Nephron progenitor cell (in vitro differentiated cells): ENCODE measurements at regions not wholly inside any gene's neighbourhood (a gene's known extent, or its start where the extent isn't known, plus 50 kb on each side); places are given as distances from the start of the nearest gene placed in this dataset.

Experiments used
- DNase-seq: peaks from one replicate; pipeline ENCODE4 v3.0.0; 2021
- H3K27ac Mint-ChIP-seq: 2 replicates; pipeline ENCODE4 v1.8.0; 2021; ENCODE audit warnings: mild to moderate bottlenecking, moderate library complexity, mixed read lengths
- H3K27me3 Mint-ChIP-seq: 2 replicates; pipeline ENCODE4 v1.8.0; 2021; ENCODE audit warnings: mild to moderate bottlenecking, low read depth, mixed read lengths; ENCODE audit not compliant: poor library complexity
- H3K36me3 Mint-ChIP-seq: 2 replicates; pipeline ENCODE4 v1.8.0; 2021; ENCODE audit warnings: low read depth, mixed read lengths
- H3K4me1 Mint-ChIP-seq: 2 replicates; pipeline ENCODE4 v1.8.0; 2021; ENCODE audit warnings: mixed read lengths
- H3K4me3 Mint-ChIP-seq: 2 replicates; pipeline ENCODE4 v1.8.0; 2021; ENCODE audit warnings: mild to moderate bottlenecking, moderate library complexity, mixed read lengths
- H3K9me3 Mint-ChIP-seq: 2 replicates; pipeline ENCODE4 v1.8.0; 2021; ENCODE audit warnings: mild to moderate bottlenecking, moderate library complexity, mixed read lengths
- TF ChIP-seq, protein P1 (sequence below): fragments of 200-600 bp; sonication (generic); IDR thresholded peaks from 2 replicates; pipeline ENCODE4 v1.5.0; 2021; ENCODE audit warnings: antibody characterized with exemption

DNA sequence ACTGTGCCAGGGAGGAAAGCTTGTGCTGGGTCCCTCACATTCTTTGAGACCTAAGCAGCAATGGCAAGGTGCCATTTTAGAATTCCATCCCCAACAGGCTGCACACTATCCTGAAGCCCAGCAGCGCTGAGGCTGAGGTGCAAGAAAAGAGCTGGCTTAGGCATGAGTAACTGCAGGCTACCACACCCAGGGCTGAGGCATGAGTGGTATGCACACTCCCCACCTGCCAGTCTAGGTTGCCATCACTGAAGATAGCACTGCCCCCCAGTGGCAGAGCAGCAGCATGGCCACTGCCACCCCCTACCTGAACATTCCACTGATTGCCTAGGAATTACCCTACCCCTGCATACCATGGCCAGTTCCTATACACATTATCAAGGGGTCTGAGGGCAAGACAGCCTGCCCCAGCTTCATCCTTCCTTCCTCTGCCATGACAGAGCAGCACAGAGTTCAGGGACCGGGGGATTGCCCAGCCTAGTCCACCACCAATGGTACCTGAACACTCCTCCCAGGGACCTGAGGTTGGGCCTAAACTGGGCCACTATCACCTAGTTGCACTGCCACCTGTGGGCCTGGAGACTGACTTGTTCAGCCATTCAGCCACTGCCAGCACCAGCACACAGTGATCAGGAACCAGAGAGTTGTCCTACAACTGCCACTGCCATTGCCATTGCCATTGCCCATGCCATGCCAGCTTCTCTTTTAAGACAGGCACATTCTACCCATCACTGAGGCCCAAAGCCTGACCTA, 129.8 kb downstream of the SATB1 start:
- peak; percentile 23 for DNase-seq
- Mint-ChIP-seq H3K4me1 (no peaks in the 10 kb centered on the region), H3K27ac (no peak overlapping the region), H3K9me3 (peaks cover 37% of the 10 kb centered on the region), H3K4me3 (no peak overlapping the region), H3K27me3 (peaks cover 4% of the 10 kb centered on the region), H3K36me3 (peaks cover 16% of the 10 kb centered on the region)
- TF ChIP-seq, protein P1, sequence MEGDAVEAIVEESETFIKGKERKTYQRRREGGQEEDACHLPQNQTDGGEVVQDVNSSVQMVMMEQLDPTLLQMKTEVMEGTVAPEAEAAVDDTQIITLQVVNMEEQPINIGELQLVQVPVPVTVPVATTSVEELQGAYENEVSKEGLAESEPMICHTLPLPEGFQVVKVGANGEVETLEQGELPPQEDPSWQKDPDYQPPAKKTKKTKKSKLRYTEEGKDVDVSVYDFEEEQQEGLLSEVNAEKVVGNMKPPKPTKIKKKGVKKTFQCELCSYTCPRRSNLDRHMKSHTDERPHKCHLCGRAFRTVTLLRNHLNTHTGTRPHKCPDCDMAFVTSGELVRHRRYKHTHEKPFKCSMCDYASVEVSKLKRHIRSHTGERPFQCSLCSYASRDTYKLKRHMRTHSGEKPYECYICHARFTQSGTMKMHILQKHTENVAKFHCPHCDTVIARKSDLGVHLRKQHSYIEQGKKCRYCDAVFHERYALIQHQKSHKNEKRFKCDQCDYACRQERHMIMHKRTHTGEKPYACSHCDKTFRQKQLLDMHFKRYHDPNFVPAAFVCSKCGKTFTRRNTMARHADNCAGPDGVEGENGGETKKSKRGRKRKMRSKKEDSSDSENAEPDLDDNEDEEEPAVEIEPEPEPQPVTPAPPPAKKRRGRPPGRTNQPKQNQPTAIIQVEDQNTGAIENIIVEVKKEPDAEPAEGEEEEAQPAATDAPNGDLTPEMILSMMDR, result peak; percentile 28

DNA sequence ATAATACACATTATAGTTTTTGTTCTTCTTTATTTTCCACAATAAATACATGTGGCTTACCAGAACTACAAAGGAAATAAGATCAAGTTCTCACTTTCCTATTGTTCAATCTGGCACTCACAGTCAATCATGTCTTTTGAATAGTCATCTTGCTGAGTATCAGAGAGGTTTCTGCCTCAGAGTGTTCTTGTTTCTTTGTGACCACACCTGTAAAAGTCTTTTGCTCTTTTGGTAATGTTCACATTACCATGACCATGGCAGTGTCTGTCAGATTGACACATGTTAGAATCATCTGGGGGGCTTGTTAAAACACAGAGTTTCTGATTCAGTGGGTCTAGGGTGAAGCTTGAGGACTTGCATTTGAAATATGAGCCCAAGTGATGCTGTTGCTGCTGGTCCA, 135.0 kb downstream of the SATB1 start:
- no peak overlapping the region for H3K27ac Mint-ChIP-seq
- H3K9me3 Mint-ChIP-seq, result no peaks in the 10 kb centered on the region
- H3K4me1 Mint-ChIP-seq, result no peaks in the 10 kb centered on the region
- DNase-seq, result no peak
- no peak overlapping the region for H3K4me3 Mint-ChIP-seq
- no peaks in the 10 kb centered on the region for H3K36me3 Mint-ChIP-seq
- peaks cover 7% of the 10 kb centered on the region for H3K27me3 Mint-ChIP-seq
- TF ChIP-seq, protein P1, result no peak

DNA sequence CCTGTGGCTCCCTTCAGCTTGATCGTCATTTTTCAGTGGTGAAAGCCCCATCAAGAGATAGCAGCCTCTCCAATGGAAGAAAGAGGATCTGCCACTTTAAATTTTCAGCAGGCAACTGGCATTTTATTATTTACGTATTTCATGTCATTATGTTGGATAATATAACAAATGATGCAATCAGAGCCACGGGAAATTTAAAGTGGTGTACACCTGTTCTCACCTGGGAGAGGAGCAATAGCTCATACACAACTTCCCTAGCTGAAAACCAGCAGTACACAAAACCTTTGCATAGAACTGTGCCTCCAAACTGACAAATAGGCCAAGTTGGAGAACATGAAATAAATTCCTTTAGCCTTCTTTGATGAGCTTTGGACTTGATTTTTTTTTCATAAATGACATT, 136.9 kb downstream of the SATB1 start:
- H3K4me3 Mint-ChIP-seq, result no peak overlapping the region
- no peaks in the 10 kb centered on the region for H3K9me3 Mint-ChIP-seq

DNA sequence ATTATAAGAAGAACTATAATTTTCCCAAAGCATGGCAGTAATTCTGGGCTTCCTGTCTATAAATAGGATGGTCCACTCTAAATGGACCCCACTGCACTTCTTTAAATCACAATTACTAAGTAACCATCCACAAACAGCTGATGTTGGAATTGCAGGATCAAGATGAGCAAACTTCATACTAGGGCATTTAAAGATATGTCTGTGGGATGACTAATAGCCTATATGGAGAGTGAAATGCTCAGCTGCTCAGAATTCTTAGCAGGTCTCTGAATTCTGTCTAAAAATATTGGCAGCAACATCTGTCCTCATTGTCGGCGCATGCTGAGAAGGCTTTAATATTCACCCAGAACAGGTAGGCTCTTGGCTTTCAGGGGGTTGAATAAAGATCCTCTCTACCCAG, 140.4 kb downstream of the SATB1 start:
- H3K27ac Mint-ChIP-seq, result no peak overlapping the region
- peaks cover 10% of the 10 kb centered on the region for H3K27me3 Mint-ChIP-seq
- H3K36me3 Mint-ChIP-seq, result no peaks in the 10 kb centered on the region
- H3K4me1 Mint-ChIP-seq, result no peaks in the 10 kb centered on the region
- DNase-seq, result no peak
- TF ChIP-seq, protein P1, result no peak
- no peaks in the 10 kb centered on the region for H3K9me3 Mint-ChIP-seq
- H3K4me3 Mint-ChIP-seq, result no peak overlapping the region

More for the DNA sequence above, 136.9 kb downstream of the SATB1 start:
- Mint-ChIP-seq H3K36me3 (no peaks in the 10 kb centered on the region), H3K27ac (no peak overlapping the region), H3K27me3 (peaks cover 8% of the 10 kb centered on the region), H3K4me1 (no peaks in the 10 kb centered on the region)
- TF ChIP-seq, protein P1, result no peak
- DNase-seq, result no peak

DNA sequence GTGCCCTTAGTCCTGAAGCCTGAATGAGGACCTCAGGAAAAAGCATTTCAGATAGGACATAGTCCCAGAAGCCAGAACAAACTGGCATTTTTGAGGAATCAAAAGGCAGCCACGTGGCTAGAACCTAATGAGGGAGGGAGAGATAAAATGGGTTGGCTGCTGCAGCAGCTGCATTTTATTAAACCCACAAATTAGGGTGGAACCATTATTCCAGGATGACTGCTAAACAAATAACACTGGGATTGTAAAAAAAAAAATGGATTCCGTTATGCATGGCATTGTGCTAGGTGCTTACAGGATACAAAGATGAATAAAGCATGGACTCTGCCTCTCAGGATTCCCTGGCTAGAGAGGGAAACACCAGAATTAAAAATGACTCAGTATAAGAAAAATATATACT, 141.5 kb downstream of the SATB1 start:
- Mint-ChIP-seq H3K27me3 (peaks cover 7% of the 10 kb centered on the region), H3K27ac (no peak overlapping the region)

More for the DNA sequence above, 141.5 kb downstream of the SATB1 start:
- H3K36me3 Mint-ChIP-seq, result no peaks in the 10 kb centered on the region
- no peak for DNase-seq
- H3K4me1 Mint-ChIP-seq, result no peaks in the 10 kb centered on the region
- no peaks in the 10 kb centered on the region for H3K9me3 Mint-ChIP-seq
- TF ChIP-seq, protein P1, result no peak
- H3K4me3 Mint-ChIP-seq, result no peak overlapping the region
